Lung (tissue), 1 donor: ENCODE measurements at regions not wholly inside any gene's neighbourhood (a gene's known extent, or its start where the extent isn't known, plus 50 kb on each side); places are given as distances from the start of the nearest gene placed in this dataset. TPM values are rescaled to one million over a fixed set of nuclear protein-coding genes. Genes with fewer than 3 reads are reported as not detected.

Experiments
- small RNA-seq: library from RNA; depleted of rRNA; stranded (forward); fragments of <200 nt; gene quantifications from one replicate; pipeline ENCODE3, GENCODE V24; 2014; ENCODE audit warnings: low replicate concordance

Small RNA genes in the stretch of these regions (small RNA-seq; reads per million reads assigned to genes)
- gene AC025946.2 (not detected), gene AL355333.1 (not detected), gene CUX2P1 (not detected), gene RF00019 (not detected), gene RNA5SP299 (not detected)
